ENCODE measurements at regions not wholly inside any gene's neighbourhood (a gene's known extent, or its start where the extent isn't known, plus 50 kb on each side); places are given as distances from the start of the nearest gene placed in this dataset.

- no peak for TF ChIP-seq CTCF (conservative IDR thresholded peaks at IDR 0.05)
- H2BK5ac ChIP-seq (ENCODE audit: insufficient read length, low read length), result no peak overlapping the region
- no peaks in the 10 kb centered on the region for H3K4me1 Mint-ChIP-seq
- no peaks in the 10 kb centered on the region for H3K79me1 ChIP-seq (ENCODE audit: insufficient read depth, low read depth, low read length, poor library complexity, severe bottlenecking)
- H3K27ac ChIP-seq (ENCODE audit: insufficient read length, low read depth, low read length), result no peak overlapping the region
- no peaks in the 10 kb centered on the region for H4K20me1 ChIP-seq (ENCODE audit: control insufficient read depth, insufficient read depth, insufficient read length)
- H3K4ac ChIP-seq (ENCODE audit: low read depth, low read length), result no peak overlapping the region
- H3K27ac Mint-ChIP-seq, result no peak overlapping the region
- no peak overlapping the region for H3K14ac ChIP-seq (ENCODE audit: insufficient read depth, low read length)
- no peak overlapping the region for H3K9ac ChIP-seq (ENCODE audit: extremely low read depth, insufficient read length, low read length)
- H4K8ac ChIP-seq (replicated peaks; ENCODE audit: insufficient read length, low read depth, low read length), result no peak overlapping the region
- no peak overlapping the region for H4K91ac ChIP-seq (ENCODE audit: insufficient read length, low read depth, low read length)
- no peak overlapping the region for H2BK120ac ChIP-seq (ENCODE audit: low read depth, low read length, poor library complexity, severe bottlenecking)
- no peak overlapping the region for H3T11ph ChIP-seq (ENCODE audit: low read length)
- no peak overlapping the region for H3K4me3 Mint-ChIP-seq
- no peaks in the 10 kb centered on the region for H3K36me3 Mint-ChIP-seq (ENCODE audit: insufficient read depth in 1 of 3, low read depth in 3 of 3)
- H3K79me2 ChIP-seq (ENCODE audit: insufficient read depth, low read length), result no peaks in the 10 kb centered on the region
- no peak for DNase-seq
- no peaks in the 10 kb centered on the region for H3K27me3 ChIP-seq (ENCODE audit: insufficient read depth, low read length)
- no peaks in the 10 kb centered on the region for H3K23me2 ChIP-seq (ENCODE audit: insufficient read length, low read depth, low read length, poor library complexity, severe bottlenecking)
- H3K9me3 ChIP-seq (ENCODE audit: control insufficient read depth, low read depth, low read length), result no peaks in the 10 kb centered on the region
- H3K18ac ChIP-seq (ENCODE audit: insufficient read length, low read depth, low read length), result no peak overlapping the region
- no peak overlapping the region for H3K56ac ChIP-seq (ENCODE audit: insufficient read length, low read depth, low read length)
- no peak overlapping the region for H3K23ac ChIP-seq (ENCODE audit: insufficient read length, low read depth, low read length)
- no CpG with 5 or more reads among the region's 6 CpGs for WGBS (ENCODE audit: extremely low coverage, insufficient read length, low lambda C conversion rate)
- H3K27me3 Mint-ChIP-seq (ENCODE audit: low read depth), result no peaks in the 10 kb centered on the region; the same call in 1 of the 2 replicates
- no peaks in the 10 kb centered on the region for H3K4me1 ChIP-seq (ENCODE audit: insufficient read depth, low read length)
- no peak overlapping the region for H3K4me2 ChIP-seq (ENCODE audit: insufficient read depth, insufficient read length, low read length)
- H2BK12ac ChIP-seq (ENCODE audit: insufficient read length, low read depth, low read length), result no peak overlapping the region
- no peak overlapping the region for H2AFZ ChIP-seq (ENCODE audit: low read length)
- no peak overlapping the region for H4K5ac ChIP-seq (ENCODE audit: insufficient read length, low read depth, low read length)
- H2BK15ac ChIP-seq (ENCODE audit: low read depth, low read length), result no peak overlapping the region
- no peaks in the 10 kb centered on the region for H3K9me3 Mint-ChIP-seq
- H2AK5ac ChIP-seq (ENCODE audit: insufficient read length, low read length), result no peak overlapping the region
- no peak overlapping the region for H2BK20ac ChIP-seq (ENCODE audit: low read depth, low read length, poor library complexity, severe bottlenecking)
Observed at GRCh38 chr2:16397681-16398475, 267.8 kb downstream of the CYRIA start.

All from H9 (cell line).